ENCODE measurements at regions not wholly inside any gene's neighbourhood (a gene's known extent, or its start where the extent isn't known, plus 50 kb on each side); places are given as distances from the start of the nearest gene placed in this dataset.

GRCh38 chr9:108559432-108559831 lies 296.4 kb downstream of the ACTL7B start:
- no peak overlapping the region for H3K27ac ChIP-seq (ENCODE audit: low read depth, low read length)
- H3K36me3 ChIP-seq (ENCODE audit: insufficient read depth, low read length) = no peaks in the 10 kb centered on the region
- no peaks in the 10 kb centered on the region for H3K27me3 ChIP-seq (ENCODE audit: control insufficient read depth in 1 of 2, insufficient read depth in 2 of 2, low read length in 2 of 2)
- H3K9me3 ChIP-seq (ENCODE audit: low read length) = no peaks in the 10 kb centered on the region
- H3K9ac ChIP-seq (ENCODE audit: low read length) = no peak overlapping the region
- no peaks in the 10 kb centered on the region for H3K4me1 ChIP-seq (ENCODE audit: insufficient read depth, low read length)
- no peak overlapping the region for H3K4me3 ChIP-seq (ENCODE audit: low read depth in 1 of 2, low read length in 2 of 2)

GRCh38 chr9:108554831-108555230 lies 301.0 kb downstream of the ACTL7B start:
- Histone ChIP-seq H3K4me1 (ENCODE audit: insufficient read depth, low read length) (no peaks in the 10 kb centered on the region), H3K27me3 (ENCODE audit: control insufficient read depth in 1 of 2, insufficient read depth in 2 of 2, low read length in 2 of 2) (no peaks in the 10 kb centered on the region), H3K36me3 (ENCODE audit: insufficient read depth, low read length) (no peaks in the 10 kb centered on the region), H3K9ac (ENCODE audit: low read length) (no peak overlapping the region), H3K9me3 (ENCODE audit: low read length) (no peaks in the 10 kb centered on the region), H3K4me3 (ENCODE audit: low read depth in 1 of 2, low read length in 2 of 2) (no peak overlapping the region), H3K27ac (ENCODE audit: low read depth, low read length) (no peak overlapping the region)

- no peaks in the 10 kb centered on the region for H3K36me3 ChIP-seq (ENCODE audit: insufficient read depth, low read length)
- H3K9me3 ChIP-seq (ENCODE audit: low read length) = no peaks in the 10 kb centered on the region
- H3K27me3 ChIP-seq (ENCODE audit: control insufficient read depth in 1 of 2, insufficient read depth in 2 of 2, low read length in 2 of 2) = no peaks in the 10 kb centered on the region
- no peak overlapping the region for H3K27ac ChIP-seq (ENCODE audit: low read depth, low read length)
- no peak overlapping the region for H3K9ac ChIP-seq (ENCODE audit: low read length)
- no peak overlapping the region for H3K4me3 ChIP-seq (ENCODE audit: low read depth in 1 of 2, low read length in 2 of 2)
- no peaks in the 10 kb centered on the region for H3K4me1 ChIP-seq (ENCODE audit: insufficient read depth, low read length)
Observed at GRCh38 chr9:108553111-108553635, 302.6 kb downstream of the ACTL7B start.

DNA sequence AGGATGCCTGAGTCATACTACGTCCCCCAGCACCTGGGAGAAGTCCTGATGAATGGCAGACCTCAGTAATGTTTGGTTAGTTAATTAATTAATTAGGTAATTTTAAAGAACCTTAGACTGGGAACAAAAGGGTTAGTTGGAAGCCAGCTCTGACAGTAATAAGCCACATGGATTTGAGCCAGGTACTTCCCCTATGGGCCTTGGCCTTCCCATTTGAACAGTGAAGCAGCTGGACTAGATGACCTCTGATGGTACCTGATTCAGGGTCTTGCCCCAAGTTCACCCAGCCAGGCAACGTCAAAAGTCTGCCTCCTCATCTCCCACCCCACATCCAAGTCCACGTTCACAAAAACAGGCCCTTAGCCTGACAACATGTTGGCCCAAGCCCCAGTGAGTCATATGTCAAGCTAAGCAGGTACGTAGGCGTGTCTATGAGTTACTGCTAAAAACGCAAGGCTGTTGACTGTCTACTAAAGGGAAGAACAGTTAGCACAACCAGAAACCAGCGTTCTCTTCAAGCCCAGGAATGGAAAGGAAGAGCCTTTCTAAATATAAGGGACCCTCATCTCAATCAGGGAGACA lies 303.2 kb downstream of the ACTL7B start:
- Histone ChIP-seq H3K4me1 (ENCODE audit: insufficient read depth, low read length) (no peaks in the 10 kb centered on the region), H3K36me3 (ENCODE audit: insufficient read depth, low read length) (no peaks in the 10 kb centered on the region), H3K4me3 (ENCODE audit: low read depth in 1 of 2, low read length in 2 of 2) (no peak overlapping the region), H3K9ac (ENCODE audit: low read length) (no peak overlapping the region), H3K27ac (ENCODE audit: low read depth, low read length) (no peak overlapping the region), H3K27me3 (ENCODE audit: control insufficient read depth in 1 of 2, insufficient read depth in 2 of 2, low read length in 2 of 2) (no peaks in the 10 kb centered on the region), H3K9me3 (ENCODE audit: low read length) (no peaks in the 10 kb centered on the region)

DNA sequence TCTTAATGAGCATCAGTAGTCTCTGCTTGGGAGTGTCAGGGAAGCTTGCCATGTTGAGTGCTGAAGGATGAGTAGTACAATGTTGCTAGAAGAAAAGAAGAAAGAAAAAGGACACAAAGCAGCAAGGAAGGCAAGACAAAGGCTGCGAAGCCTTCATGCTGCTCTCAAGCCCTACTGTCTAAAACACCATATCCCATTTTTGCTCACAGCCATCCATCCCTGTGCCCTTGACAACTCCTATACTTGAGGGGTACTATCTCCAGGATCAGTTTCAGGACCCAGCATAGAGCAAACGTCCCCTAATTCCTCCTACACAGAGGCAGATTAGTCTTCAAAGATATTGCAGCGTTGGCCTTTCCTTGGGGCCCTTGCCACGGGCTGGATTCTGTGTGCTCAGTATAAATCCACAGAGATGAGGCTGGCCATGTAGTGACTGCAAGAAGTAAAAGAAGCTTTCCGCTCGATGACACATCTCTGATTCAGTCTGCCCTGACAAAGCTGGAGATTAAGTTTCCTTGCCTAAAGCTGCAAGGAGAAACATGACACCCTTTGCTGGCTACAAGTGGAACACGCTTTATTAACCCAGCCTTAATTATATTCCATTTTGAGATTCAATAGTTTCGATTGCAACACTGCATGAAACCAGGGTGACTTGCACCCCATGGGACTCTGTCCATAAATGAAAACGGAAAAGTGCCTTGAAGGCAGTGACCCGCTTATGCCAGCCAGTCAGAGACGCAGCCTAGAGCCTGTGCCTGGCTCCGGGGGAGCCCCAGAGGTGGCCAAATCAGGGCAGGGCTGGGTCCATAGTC lies 304.6 kb downstream of the ACTL7B start:
- Histone ChIP-seq H3K9me3 (ENCODE audit: low read length) (no peaks in the 10 kb centered on the region), H3K27me3 (ENCODE audit: control insufficient read depth in 1 of 2, insufficient read depth in 2 of 2, low read length in 2 of 2) (no peaks in the 10 kb centered on the region), H3K4me1 (ENCODE audit: insufficient read depth, low read length) (no peaks in the 10 kb centered on the region), H3K4me3 (ENCODE audit: low read depth in 1 of 2, low read length in 2 of 2) (no peak overlapping the region), H3K27ac (ENCODE audit: low read depth, low read length) (no peak overlapping the region), H3K36me3 (ENCODE audit: insufficient read depth, low read length) (no peaks in the 10 kb centered on the region), H3K9ac (ENCODE audit: low read length) (no peak overlapping the region)

GRCh38 chr9:108550106-108550505 lies 305.7 kb downstream of the ACTL7B start:
- Histone ChIP-seq H3K27ac (ENCODE audit: low read depth, low read length) (no peak overlapping the region), H3K4me1 (ENCODE audit: insufficient read depth, low read length) (no peaks in the 10 kb centered on the region), H3K9ac (ENCODE audit: low read length) (no peak overlapping the region), H3K4me3 (ENCODE audit: low read depth in 1 of 2, low read length in 2 of 2) (no peak overlapping the region), H3K9me3 (ENCODE audit: low read length) (no peaks in the 10 kb centered on the region), H3K36me3 (ENCODE audit: insufficient read depth, low read length) (no peaks in the 10 kb centered on the region), H3K27me3 (ENCODE audit: control insufficient read depth in 1 of 2, insufficient read depth in 2 of 2, low read length in 2 of 2) (no peaks in the 10 kb centered on the region)

DNA sequence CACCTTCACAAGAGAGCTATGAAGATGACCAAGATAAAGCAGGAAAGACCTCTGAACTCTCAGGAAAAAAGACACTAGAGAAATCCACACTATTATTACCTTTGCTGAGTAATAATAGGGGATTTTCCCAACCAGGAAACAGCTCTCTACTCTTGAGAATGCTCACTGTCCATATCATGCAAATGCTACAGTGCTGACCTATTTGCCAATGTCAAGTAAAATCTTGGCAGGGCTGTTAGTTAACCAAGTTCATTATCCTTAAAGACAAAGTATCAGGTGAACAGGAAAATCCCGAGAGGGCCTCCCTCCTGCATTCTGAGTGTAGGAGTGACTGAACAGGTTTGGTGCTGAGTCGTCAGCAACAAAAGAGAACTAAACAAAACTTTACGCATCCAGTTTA lies 306.6 kb downstream of the ACTL7B start:
- H3K36me3 ChIP-seq (ENCODE audit: insufficient read depth, low read length) = no peaks in the 10 kb centered on the region

DNA sequence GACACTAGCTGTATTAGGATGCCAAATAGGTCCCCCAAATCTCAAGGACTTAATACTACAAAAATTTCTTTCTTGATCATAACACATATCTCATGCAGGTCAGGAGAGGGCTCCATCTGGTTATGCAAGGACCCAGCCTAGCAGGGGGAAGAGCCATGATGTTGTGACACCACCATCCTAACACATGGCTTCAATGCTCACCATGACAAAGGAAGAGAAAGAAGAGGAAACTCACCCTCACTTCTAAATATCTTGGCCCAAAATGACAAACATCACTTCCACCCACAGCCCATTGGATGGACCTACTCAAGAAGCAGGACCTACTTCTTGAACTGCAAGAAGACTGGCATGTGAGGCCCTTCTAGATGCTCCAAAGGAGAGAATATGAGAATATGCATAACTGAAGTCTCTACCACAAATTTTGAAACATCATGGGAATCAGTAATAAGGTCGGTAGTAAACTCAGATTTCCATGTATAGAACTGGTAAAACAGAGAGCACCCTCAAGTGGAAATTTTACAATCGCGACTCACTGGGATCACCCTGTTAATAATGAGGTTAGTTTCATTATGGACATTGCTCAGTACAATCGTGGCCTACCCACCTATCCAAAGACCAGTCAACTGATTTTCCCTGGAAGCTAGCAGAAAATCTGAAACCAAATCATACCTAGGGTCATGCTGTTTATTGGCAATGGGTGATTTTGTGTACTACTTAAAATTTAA lies 308.2 kb downstream of the ACTL7B start:
- no peaks in the 10 kb centered on the region for H3K9me3 ChIP-seq (ENCODE audit: low read length)
- no peak overlapping the region for H3K4me3 ChIP-seq (ENCODE audit: low read depth in 1 of 2, low read length in 2 of 2)
- no peak overlapping the region for H3K27ac ChIP-seq (ENCODE audit: low read depth, low read length)
- H3K4me1 ChIP-seq (ENCODE audit: insufficient read depth, low read length) = no peaks in the 10 kb centered on the region
- no peak overlapping the region for H3K9ac ChIP-seq (ENCODE audit: low read length)
- no peaks in the 10 kb centered on the region for H3K36me3 ChIP-seq (ENCODE audit: insufficient read depth, low read length)
- no peaks in the 10 kb centered on the region for H3K27me3 ChIP-seq (ENCODE audit: control insufficient read depth in 1 of 2, insufficient read depth in 2 of 2, low read length in 2 of 2)

More for the DNA sequence above, 306.6 kb downstream of the ACTL7B start:
- Histone ChIP-seq H3K9me3 (ENCODE audit: low read length) (no peaks in the 10 kb centered on the region), H3K4me3 (ENCODE audit: low read depth in 1 of 2, low read length in 2 of 2) (no peak overlapping the region), H3K27me3 (ENCODE audit: control insufficient read depth in 1 of 2, insufficient read depth in 2 of 2, low read length in 2 of 2) (no peaks in the 10 kb centered on the region), H3K4me1 (ENCODE audit: insufficient read depth, low read length) (no peaks in the 10 kb centered on the region), H3K27ac (ENCODE audit: low read depth, low read length) (no peak overlapping the region), H3K9ac (ENCODE audit: low read length) (no peak overlapping the region)

- H3K27ac ChIP-seq (ENCODE audit: low read depth, low read length) = no peak overlapping the region
- no peaks in the 10 kb centered on the region for H3K9me3 ChIP-seq (ENCODE audit: low read length)
- H3K9ac ChIP-seq (ENCODE audit: low read length) = no peak overlapping the region
- H3K27me3 ChIP-seq (ENCODE audit: control insufficient read depth in 1 of 2, insufficient read depth in 2 of 2, low read length in 2 of 2) = no peaks in the 10 kb centered on the region
- no peak overlapping the region for H3K4me3 ChIP-seq (ENCODE audit: low read depth in 1 of 2, low read length in 2 of 2)
- no peaks in the 10 kb centered on the region for H3K36me3 ChIP-seq (ENCODE audit: insufficient read depth, low read length)
- no peaks in the 10 kb centered on the region for H3K4me1 ChIP-seq (ENCODE audit: insufficient read depth, low read length)
Observed at GRCh38 chr9:108546215-108546614, 309.6 kb downstream of the ACTL7B start.

DNA sequence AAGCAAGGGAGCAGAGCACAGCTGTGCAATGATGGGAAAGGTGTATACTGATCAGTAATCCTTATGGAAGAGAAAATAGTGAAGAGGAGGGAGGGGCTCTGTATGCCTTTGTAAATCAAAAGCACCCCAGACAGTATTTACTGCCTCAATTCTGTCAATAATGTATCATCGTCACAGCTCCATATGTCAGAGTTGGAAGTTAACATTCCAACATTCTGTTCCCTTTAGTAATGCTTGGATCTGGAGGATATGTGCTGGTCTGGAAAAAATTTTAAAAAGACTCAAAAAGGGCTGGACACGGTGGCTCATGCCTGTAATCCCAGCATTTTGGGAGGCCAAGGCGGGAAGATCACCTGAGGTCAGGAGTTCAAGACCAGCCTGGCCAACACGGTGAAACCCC lies 310.4 kb downstream of the ACTL7B start:
- Histone ChIP-seq H3K4me1 (ENCODE audit: insufficient read depth, low read length) (no peaks in the 10 kb centered on the region), H3K9me3 (ENCODE audit: low read length) (no peaks in the 10 kb centered on the region), H3K36me3 (ENCODE audit: insufficient read depth, low read length) (no peaks in the 10 kb centered on the region), H3K27ac (ENCODE audit: low read depth, low read length) (no peak overlapping the region), H3K9ac (ENCODE audit: low read length) (no peak overlapping the region), H3K27me3 (ENCODE audit: control insufficient read depth in 1 of 2, insufficient read depth in 2 of 2, low read length in 2 of 2) (no peaks in the 10 kb centered on the region), H3K4me3 (ENCODE audit: low read depth in 1 of 2, low read length in 2 of 2) (no peak overlapping the region)

DNA sequence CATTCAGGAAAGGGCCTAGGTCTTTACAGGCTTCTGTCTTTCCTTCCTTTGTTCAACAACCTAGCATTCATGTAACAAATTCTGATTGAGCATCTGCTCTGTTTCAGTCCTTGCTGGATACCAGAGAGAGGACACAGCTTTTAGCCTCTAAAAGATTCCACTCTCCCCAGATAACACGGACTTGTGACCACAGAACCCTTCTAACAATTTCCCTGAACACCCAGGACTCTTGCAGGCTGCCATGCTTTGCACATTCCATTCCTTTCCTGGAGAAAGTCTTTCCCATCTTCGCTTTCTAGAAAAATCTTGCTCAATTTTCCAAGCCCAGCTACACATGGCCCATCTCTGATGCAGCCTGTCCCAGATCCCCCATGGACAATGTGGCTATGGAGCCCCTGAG lies 310.9 kb downstream of the ACTL7B start:
- Histone ChIP-seq H3K27ac (ENCODE audit: low read depth, low read length) (no peak overlapping the region), H3K27me3 (ENCODE audit: control insufficient read depth in 1 of 2, insufficient read depth in 2 of 2, low read length in 2 of 2) (no peaks in the 10 kb centered on the region), H3K9ac (ENCODE audit: low read length) (no peak overlapping the region), H3K9me3 (ENCODE audit: low read length) (no peaks in the 10 kb centered on the region), H3K36me3 (ENCODE audit: insufficient read depth, low read length) (no peaks in the 10 kb centered on the region), H3K4me1 (ENCODE audit: insufficient read depth, low read length) (no peaks in the 10 kb centered on the region), H3K4me3 (ENCODE audit: low read depth in 1 of 2, low read length in 2 of 2) (no peak overlapping the region)

All from muscle layer of colon (tissue), 2 donors.